HCT116 (cell line): ENCODE measurements at regions not wholly inside any gene's neighbourhood (a gene's known extent, or its start where the extent isn't known, plus 50 kb on each side); places are given as distances from the start of the nearest gene placed in this dataset.

Experiments
- ATAC-seq: fragments of 200-7000 bp; cut with Tn5 transposase; 2 replicates; pipeline ENCODE4 v1.9.1; 2020; ENCODE audit warnings: mild to moderate bottlenecking, moderate library complexity
- BruUV-seq: library from RNA; stranded (reverse); fragments of 400-500 nt; replicated peaks from 2 replicates; lab custom pipeline; 2021; lab: Mats Ljungman, UMichigan
- CTCF ChIA-PET: fragments of 300-600 bp; sonication (Branson Sonifier 250); formaldehyde crosslinking; loops from one replicate; lab custom pipeline; 2021; ENCODE audit warnings: antibody characterized with exemption; lab: Charles Lee
- POLR2A ChIA-PET: fragments of 300-600, 350-600 bp; sonication (Branson Sonifier 250); formaldehyde crosslinking; loops from one replicate; lab custom pipeline; 2021; ENCODE audit warnings: antibody characterized with exemption; lab: Charles Lee
- RAD21 ChIA-PET, 2 experiments: fragments of 300-600 bp; sonication (Branson Sonifier 250); formaldehyde crosslinking; loops; one replicate each; lab custom pipeline; 2023; ENCODE audit warnings: low total read pairs in 2 of 2; ENCODE audit not compliant: uncharacterized antibody in 2 of 2, unreplicated experiment in 2 of 2, low non-redundant PET in 1 of 2; lab: Charles Lee
- DNase-seq: peaks from one replicate; pipeline ENCODE4 v3.0.0-alpha.2; 2010; ENCODE audit warnings: low read depth, low spot score
- H2AFZ ChIP-seq: fragments of 200-600 bp; shearing (Covaris generic), sonication (generic); 2 replicates; pipeline ENCODE4 v1.6.1; 2017; ENCODE audit warnings: low read depth, mixed run types, mixed read lengths, antibody characterized with exemption, low read length; ENCODE audit not compliant: poor library complexity, severe bottlenecking
- H3K27ac ChIP-seq: 2 replicates; pipeline ENCODE4 v1.5.1; 2012; ENCODE audit warnings: low read depth, low read length
- H3K27me3 ChIP-seq: fragments of 200-600 bp; sonication (generic); 2 replicates; pipeline ENCODE4 v1.6.1; 2016; ENCODE audit warnings: mixed run types, low read length, mixed read lengths; ENCODE audit not compliant: insufficient read depth
- H3K36me3 ChIP-seq, 2 experiments: fragments of 200-500 bp in 1 of 2; fragments of 200-600 bp in 1 of 2; sonication (Bioruptor generic) in 1 of 2; sonication (generic) in 1 of 2; 2 replicates each; pipeline versions ENCODE4 v1.5.1 to v1.6.1; 2014 to 2016; ENCODE audit warnings: low read length in 2 of 2, inconsistent platforms in 1 of 2, mixed read lengths in 1 of 2, mixed run types in 1 of 2; ENCODE audit not compliant: insufficient read depth in 2 of 2, control insufficient read depth in 1 of 2
- H3K4me1 ChIP-seq, 2 experiments: fragments of 200-600 bp in 1 of 2; sonication (generic) in 1 of 2; 2 replicates each; pipeline versions ENCODE4 v1.5.1 to v1.6.1; 2012 to 2017; ENCODE audit warnings: low read length in 2 of 2, inconsistent platforms in 1 of 2, mild to moderate bottlenecking in 1 of 2, mixed read lengths in 1 of 2, mixed run types in 1 of 2, moderate library complexity in 1 of 2; ENCODE audit not compliant: insufficient read depth in 2 of 2, control insufficient read depth in 1 of 2
- H3K4me2 ChIP-seq: fragments of 200-600 bp; sonication (generic); 2 replicates; pipeline ENCODE4 v1.6.1; 2017; ENCODE audit warnings: mixed run types, low read length, mixed read lengths
- H3K4me3 ChIP-seq, 2 experiments: fragments of 200-600 bp in 1 of 2; sonication (generic) in 1 of 2; replicated peaks in 1 of 2; 2 replicates each; pipeline ENCODE4 v1.5.1; 2011 to 2016; ENCODE audit warnings: low read length in 2 of 2, control low read depth in 1 of 2, low read depth in 1 of 2, mild to moderate bottlenecking in 1 of 2, mixed read lengths in 1 of 2, mixed run types in 1 of 2
- H3K79me2 ChIP-seq: fragments of 200-600 bp; sonication (generic); 2 replicates; pipeline ENCODE4 v1.6.1; 2017; ENCODE audit warnings: mild to moderate bottlenecking, mixed run types, low read length, moderate library complexity, mixed read lengths; ENCODE audit not compliant: insufficient read depth
- H3K9ac ChIP-seq: fragments of 200-600 bp; sonication (generic); 2 replicates; pipeline ENCODE4 v1.6.1; 2016; ENCODE audit warnings: low read length, mixed read lengths
- H3K9me2 ChIP-seq: fragments of 200-600 bp; sonication (generic), shearing (Covaris generic); 2 replicates; pipeline ENCODE4 v1.6.1; 2017; ENCODE audit warnings: mixed run types, mild to moderate bottlenecking, moderate library complexity; ENCODE audit not compliant: insufficient read depth
- H3K9me3 ChIP-seq, 2 experiments: fragments of 200-500 bp in 1 of 2; fragments of 200-600 bp in 1 of 2; sonication (Bioruptor generic) in 1 of 2; sonication (generic) in 1 of 2; 2 replicates each; pipeline ENCODE4 v1.6.1; 2014 to 2017; ENCODE audit warnings: low read length in 2 of 2, mixed read lengths in 2 of 2, inconsistent platforms in 1 of 2, low read depth in 1 of 2, mild to moderate bottlenecking in 1 of 2, mixed run types in 1 of 2, moderate library complexity in 1 of 2; ENCODE audit not compliant: control insufficient read depth in 1 of 2, insufficient read depth in 1 of 2
- H4K20me1 ChIP-seq: fragments of 200-600 bp; sonication (generic), shearing (Covaris generic); 2 replicates; pipeline ENCODE4 v1.6.1; 2017; ENCODE audit warnings: mixed run types, mild to moderate bottlenecking, moderate library complexity; ENCODE audit not compliant: insufficient read depth
- CBX3 ChIP-seq: IDR thresholded peaks from 2 replicates; pipeline ENCODE4 v1.6.1; 2012; ENCODE audit warnings: low read depth
- EGR1 ChIP-seq: IDR thresholded peaks from 2 replicates; pipeline ENCODE4 v1.6.1; 2012; ENCODE audit warnings: low read depth
- ELF1 ChIP-seq: IDR thresholded peaks from 2 replicates; pipeline ENCODE4 v1.6.1; 2012; ENCODE audit warnings: low read depth, borderline replicate concordance
- FOSL1 ChIP-seq: IDR thresholded peaks from 2 replicates; pipeline ENCODE4 v1.6.1; 2012; ENCODE audit warnings: low read depth
- JUND ChIP-seq: IDR thresholded peaks from 2 replicates; pipeline ENCODE4 v1.6.1; 2012
- POLR2A ChIP-seq: IDR thresholded peaks from 2 replicates; pipeline ENCODE4 v1.7.0; 2011; ENCODE audit warnings: borderline replicate concordance; ENCODE audit not compliant: insufficient read depth, insufficient read length; ENCODE audit errors: extremely low read depth
- RAD21 ChIP-seq: IDR thresholded peaks from 2 replicates; pipeline ENCODE4 v1.6.1; 2012; ENCODE audit warnings: low read depth, mild to moderate bottlenecking
- SIN3A ChIP-seq: IDR thresholded peaks from 2 replicates; pipeline ENCODE4 v1.6.1; 2012; ENCODE audit warnings: low read depth
- TCF7L2 ChIP-seq: IDR thresholded peaks from 2 replicates; pipeline ENCODE4 v1.7.0; 2011; ENCODE audit warnings: borderline replicate concordance, inconsistent platforms; ENCODE audit not compliant: insufficient read depth, insufficient read length; ENCODE audit errors: extremely low read depth
- ZFX ChIP-seq: fragments of 450-650 bp; IDR thresholded peaks from 2 replicates; pipeline ENCODE4 v1.6.1; 2017
- ZNF274 ChIP-seq: fragments of 200-500 bp; sonication (Bioruptor generic); IDR thresholded peaks from 2 replicates; pipeline ENCODE4 v1.6.1; 2014; ENCODE audit warnings: mild to moderate bottlenecking, low read depth, low read length, inconsistent platforms
- intact Hi-C: fragments of 100-400 bp; cut with micrococcal nuclease; formaldehyde crosslinking; loops from 2 replicates; pipeline ENCODE4 v1.10.0; 2022
- TF ChIP-seq, protein P1 (sequence below): IDR thresholded peaks from 2 replicates; pipeline ENCODE4 v1.6.1; 2012
- TF ChIP-seq, protein P2 (sequence below), 3 experiments: fragments of 200-600 bp in 1 of 3; sonication (generic) in 1 of 3; IDR thresholded peaks in 2 of 3; conservative IDR thresholded peaks in 1 of 3; 2 replicates each; pipeline ENCODE4 v1.5.1; 2012 to 2017; ENCODE audit warnings: low read depth in 2 of 3, low read length in 2 of 3, antibody characterized with exemption in 1 of 3, borderline replicate concordance in 1 of 3, control low read depth in 1 of 3, mild to moderate bottlenecking in 1 of 3, mixed read lengths in 1 of 3, mixed run types in 1 of 3, moderate library complexity in 1 of 3; ENCODE audit not compliant: insufficient read depth in 1 of 3
- TF ChIP-seq, protein P3 (sequence below): IDR thresholded peaks from 2 replicates; pipeline ENCODE4 v1.6.1; 2012
- TF ChIP-seq, protein P4 (sequence below): IDR thresholded peaks from 2 replicates; pipeline ENCODE4 v1.6.1; 2011; ENCODE audit warnings: mild to moderate bottlenecking, low read length, moderate library complexity; ENCODE audit not compliant: insufficient replicate concordance; ENCODE audit errors: extremely low read depth

DNA sequence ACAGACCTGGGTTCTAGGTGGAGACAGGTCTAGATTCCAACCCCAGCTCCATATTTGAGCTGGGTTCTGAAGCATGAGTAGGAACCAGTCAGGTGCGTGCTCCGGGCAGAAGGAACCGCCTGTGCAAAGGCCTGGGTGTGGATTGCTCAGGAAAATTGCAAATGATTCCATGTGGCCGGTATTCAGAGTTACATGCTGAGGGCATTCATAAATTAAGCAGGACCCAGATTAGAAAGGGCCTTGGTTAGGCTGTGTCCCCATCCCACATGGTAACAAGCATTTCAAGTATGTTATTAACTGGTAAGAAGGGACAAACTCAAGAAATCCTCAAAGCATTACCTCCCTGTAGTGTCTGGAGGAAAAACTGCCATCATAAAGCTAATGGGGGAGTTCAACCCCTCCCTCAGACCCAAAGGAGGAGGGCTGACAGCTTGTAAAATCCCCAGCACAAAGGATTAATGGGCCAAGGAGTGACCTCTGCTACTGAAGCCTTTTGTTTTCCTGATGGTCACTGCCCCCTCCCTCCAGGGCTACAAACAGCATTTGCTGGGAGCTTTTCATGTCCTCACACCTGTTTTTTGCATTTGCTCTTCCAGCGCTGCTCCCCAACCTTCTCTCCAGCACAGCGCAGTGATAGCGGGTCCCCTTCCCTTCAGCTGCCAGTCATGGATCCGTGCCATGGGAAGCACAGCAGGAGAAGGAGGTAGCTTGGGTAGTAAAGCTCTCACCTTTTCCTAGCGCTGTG lies 218.0 kb downstream of the C16orf95 start:
- no peak overlapping the region for H2AFZ ChIP-seq
- H3K79me2 ChIP-seq: no peaks in the 10 kb centered on the region
- H3K27me3 ChIP-seq: peaks cover 30% of the 10 kb centered on the region; the same call in 1 of the 2 replicates
- no peak overlapping the region for H3K27ac ChIP-seq
- intact Hi-C loops: no loop called here
- no peak overlapping the region for H3K4me2 ChIP-seq
- no peak for TF ChIP-seq ELF1
- no peak for TF ChIP-seq EGR1
- TF ChIP-seq, protein P1, sequence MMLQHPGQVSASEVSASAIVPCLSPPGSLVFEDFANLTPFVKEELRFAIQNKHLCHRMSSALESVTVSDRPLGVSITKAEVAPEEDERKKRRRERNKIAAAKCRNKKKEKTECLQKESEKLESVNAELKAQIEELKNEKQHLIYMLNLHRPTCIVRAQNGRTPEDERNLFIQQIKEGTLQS: no peak
- no peak for TF ChIP-seq TCF7L2
- TF ChIP-seq FOSL1: no peak
- no peak for TF ChIP-seq CBX3
- no peak for TF ChIP-seq RAD21
- TF ChIP-seq, protein P2, sequence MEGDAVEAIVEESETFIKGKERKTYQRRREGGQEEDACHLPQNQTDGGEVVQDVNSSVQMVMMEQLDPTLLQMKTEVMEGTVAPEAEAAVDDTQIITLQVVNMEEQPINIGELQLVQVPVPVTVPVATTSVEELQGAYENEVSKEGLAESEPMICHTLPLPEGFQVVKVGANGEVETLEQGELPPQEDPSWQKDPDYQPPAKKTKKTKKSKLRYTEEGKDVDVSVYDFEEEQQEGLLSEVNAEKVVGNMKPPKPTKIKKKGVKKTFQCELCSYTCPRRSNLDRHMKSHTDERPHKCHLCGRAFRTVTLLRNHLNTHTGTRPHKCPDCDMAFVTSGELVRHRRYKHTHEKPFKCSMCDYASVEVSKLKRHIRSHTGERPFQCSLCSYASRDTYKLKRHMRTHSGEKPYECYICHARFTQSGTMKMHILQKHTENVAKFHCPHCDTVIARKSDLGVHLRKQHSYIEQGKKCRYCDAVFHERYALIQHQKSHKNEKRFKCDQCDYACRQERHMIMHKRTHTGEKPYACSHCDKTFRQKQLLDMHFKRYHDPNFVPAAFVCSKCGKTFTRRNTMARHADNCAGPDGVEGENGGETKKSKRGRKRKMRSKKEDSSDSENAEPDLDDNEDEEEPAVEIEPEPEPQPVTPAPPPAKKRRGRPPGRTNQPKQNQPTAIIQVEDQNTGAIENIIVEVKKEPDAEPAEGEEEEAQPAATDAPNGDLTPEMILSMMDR (IDR thresholded peaks at IDR 0.05 in 2 of 3, conservative IDR thresholded peaks at IDR 0.05 in 1 of 3; ENCODE audit: borderline replicate concordance in 1 of 3, insufficient read depth in 1 of 3, low read depth in 2 of 3, low read length in 2 of 3): no peak
- no peak for TF ChIP-seq ZNF274
- no peak for TF ChIP-seq SIN3A
- no peak for TF ChIP-seq JUND
- TF ChIP-seq, protein P3, sequence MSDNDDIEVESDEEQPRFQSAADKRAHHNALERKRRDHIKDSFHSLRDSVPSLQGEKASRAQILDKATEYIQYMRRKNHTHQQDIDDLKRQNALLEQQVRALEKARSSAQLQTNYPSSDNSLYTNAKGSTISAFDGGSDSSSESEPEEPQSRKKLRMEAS: no peak
- TF ChIP-seq, protein P4, sequence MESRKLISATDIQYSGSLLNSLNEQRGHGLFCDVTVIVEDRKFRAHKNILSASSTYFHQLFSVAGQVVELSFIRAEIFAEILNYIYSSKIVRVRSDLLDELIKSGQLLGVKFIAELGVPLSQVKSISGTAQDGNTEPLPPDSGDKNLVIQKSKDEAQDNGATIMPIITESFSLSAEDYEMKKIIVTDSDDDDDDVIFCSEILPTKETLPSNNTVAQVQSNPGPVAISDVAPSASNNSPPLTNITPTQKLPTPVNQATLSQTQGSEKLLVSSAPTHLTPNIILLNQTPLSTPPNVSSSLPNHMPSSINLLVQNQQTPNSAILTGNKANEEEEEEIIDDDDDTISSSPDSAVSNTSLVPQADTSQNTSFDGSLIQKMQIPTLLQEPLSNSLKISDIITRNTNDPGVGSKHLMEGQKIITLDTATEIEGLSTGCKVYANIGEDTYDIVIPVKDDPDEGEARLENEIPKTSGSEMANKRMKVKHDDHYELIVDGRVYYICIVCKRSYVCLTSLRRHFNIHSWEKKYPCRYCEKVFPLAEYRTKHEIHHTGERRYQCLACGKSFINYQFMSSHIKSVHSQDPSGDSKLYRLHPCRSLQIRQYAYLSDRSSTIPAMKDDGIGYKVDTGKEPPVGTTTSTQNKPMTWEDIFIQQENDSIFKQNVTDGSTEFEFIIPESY: no peak
- TF ChIP-seq POLR2A: no peak
- no peak for TF ChIP-seq ZFX
- TF ChIP-seq, all 23 proteins: peak for 0
- H3K4me3 ChIP-seq: no peak overlapping the region
- ATAC-seq: no peak
- BruUV-seq: no TSS peak
- no peaks in the 10 kb centered on the region for H3K4me1 ChIP-seq
- CTCF ChIA-PET: no interaction called here
- H3K9me3 ChIP-seq: no peaks in the 10 kb centered on the region
- H4K20me1 ChIP-seq: no peaks in the 10 kb centered on the region
- RAD21 ChIA-PET: no interaction called here
- POLR2A ChIA-PET: no interaction called here
- no peak overlapping the region for H3K9ac ChIP-seq
- DNase-seq: no peak
- no peaks in the 10 kb centered on the region for H3K36me3 ChIP-seq
- no peaks in the 10 kb centered on the region for H3K9me2 ChIP-seq
